ENCODE measurements at regions not wholly inside any gene's neighbourhood (a gene's known extent, or its start where the extent isn't known, plus 50 kb on each side); places are given as distances from the start of the nearest gene placed in this dataset.

DNA sequence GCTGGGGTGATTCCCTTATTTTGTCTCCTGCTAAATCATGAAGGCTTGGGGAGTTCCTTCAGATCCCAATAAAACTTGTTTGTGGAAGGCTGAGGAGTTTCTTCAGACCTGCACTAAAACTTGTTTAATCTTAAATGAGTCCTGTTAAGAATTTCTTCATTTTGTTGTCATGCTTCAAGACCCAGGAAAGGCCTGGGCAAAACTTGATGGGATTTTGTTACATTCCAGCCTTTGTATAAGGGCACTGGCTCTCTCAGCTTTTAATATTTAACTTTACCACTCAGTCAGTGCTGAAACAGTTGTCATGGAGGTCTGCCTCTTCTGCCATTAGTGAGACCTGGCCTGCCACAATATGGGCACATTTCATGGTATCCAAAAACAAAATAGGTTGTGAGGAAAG, 699.0 kb downstream of the ETS1 start:
- no peak overlapping the region for H3K27ac ChIP-seq (ENCODE audit: insufficient read depth, low read length)
- no peak overlapping the region for H3K4me2 ChIP-seq (ENCODE audit: low read depth, low read length)
- no peak overlapping the region for H2BK120ac ChIP-seq (ENCODE audit: low read depth, low read length)
- POLR2A ChIA-PET (ENCODE audit: unreplicated experiment): no interaction called here
- peaks cover 4% of the 10 kb centered on the region; the same call in 1 of the 2 replicates for H3K4me1 ChIP-seq (ENCODE audit: control insufficient read depth, insufficient read depth, low read length)
- BruUV-seq (replicated peaks): no TSS peak
- no peak overlapping the region for H2BK15ac ChIP-seq (ENCODE audit: low read depth, low read length)
- in situ Hi-C loops (cut with MboI; ENCODE audit: low sequenced_read_pairs): no loop called here
- H4K91ac ChIP-seq (ENCODE audit: insufficient read depth, low read depth, low read length): no peak overlapping the region
- no peaks in the 10 kb centered on the region for H3K9me1 ChIP-seq (ENCODE audit: insufficient read depth, low read length)
- intact Hi-C loops (cut with micrococcal nuclease): no loop called here
- H3K36me3 ChIP-seq (ENCODE audit: control insufficient read depth, insufficient read depth, low read length): no peaks in the 10 kb centered on the region
- H2BK20ac ChIP-seq (ENCODE audit: low read depth, low read length): no peak overlapping the region
- no peak overlapping the region for H3K18ac ChIP-seq (ENCODE audit: low read depth, low read length)
- no peak overlapping the region for H3K4ac ChIP-seq (ENCODE audit: low read depth, low read length)
- H4K8ac ChIP-seq (ENCODE audit: low read depth in 2 of 2, low read length in 2 of 2): no peak overlapping the region
- H3K79me1 ChIP-seq (ENCODE audit: low read depth in 1 of 2, low read length in 2 of 2): no peaks in the 10 kb centered on the region
- no peak overlapping the region for H3K4me3 ChIP-seq (ENCODE audit: insufficient read depth, low read depth, low read length)
- no peak overlapping the region for H3K9ac ChIP-seq (ENCODE audit: low read depth, low read length)
- H3K14ac ChIP-seq (replicated peaks; ENCODE audit: low read depth, low read length): no peak overlapping the region
- CTCF ChIA-PET: interaction anchor here (0.6 kb wide), 1 partner anchor 458 kb away, joined by 10 read pairs; no protein-coding TSS in a partner anchor
- no peak for TF ChIP-seq MXI1 (IDR thresholded peaks at IDR 0.05; ENCODE audit: borderline replicate concordance, low read depth, low read length)
- DNase-seq: no peak
- no peak overlapping the region for H3K56ac ChIP-seq (ENCODE audit: extremely low read depth, insufficient read depth, low read length)
- no peak overlapping the region for H3K23ac ChIP-seq (ENCODE audit: low read depth, low read length)
- H2AK9ac ChIP-seq (replicated peaks; ENCODE audit: low read depth, low read length, poor library complexity): no peak overlapping the region
- H3K9me3 ChIP-seq (ENCODE audit: control insufficient read depth, insufficient read depth, low read length): peaks cover 2% of the 10 kb centered on the region; the same call in 1 of the 2 replicates
- H3K27me3 ChIP-seq (ENCODE audit: control insufficient read depth, insufficient read depth, low read length): no peaks in the 10 kb centered on the region
- dilution Hi-C loops (cut with HindIII; ENCODE audit: low sequenced_read_pairs, unreplicated experiment): no loop called here
- no peaks in the 10 kb centered on the region for H4K20me1 ChIP-seq (ENCODE audit: insufficient read depth, low read length)
- no peak overlapping the region for H2AK5ac ChIP-seq (ENCODE audit: low read depth, low read length)
- no peak for ATAC-seq (ENCODE audit: low read depth)
- no peak overlapping the region for H2AFZ ChIP-seq (replicated peaks; ENCODE audit: low read length, poor library complexity)
- no peak overlapping the region for H4K5ac ChIP-seq (ENCODE audit: low read depth, low read length)
- H2BK5ac ChIP-seq (ENCODE audit: low read depth, low read length, poor library complexity, severe bottlenecking): no peak overlapping the region
